ENCODE measurements at regions not wholly inside any gene's neighbourhood (a gene's known extent, or its start where the extent isn't known, plus 50 kb on each side); places are given as distances from the start of the nearest gene placed in this dataset.

DNA sequence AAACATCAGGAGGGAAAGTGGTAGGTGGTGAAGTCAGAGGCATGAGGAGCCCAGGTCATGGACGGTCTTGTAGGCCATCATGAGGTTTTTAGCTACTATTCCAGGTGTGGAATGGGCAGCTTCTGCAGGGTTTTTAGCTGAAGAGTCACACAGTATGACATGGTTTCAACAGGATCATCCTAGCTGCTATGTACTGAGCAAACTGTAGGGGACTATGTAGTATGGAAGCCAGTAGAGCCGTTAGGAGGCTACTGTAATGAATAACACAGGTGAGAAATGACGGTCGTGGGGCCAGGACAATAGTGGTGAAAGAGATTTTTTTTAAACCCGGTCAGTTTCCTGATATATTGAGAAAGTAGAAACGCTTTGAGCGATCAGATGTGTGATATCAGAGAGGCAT lies 167.6 kb upstream of the FN1 start:
- ChIA-PET CTCF (no interaction called here), POLR2A (no interaction called here)
- TF ChIP-seq CTBP1 (IDR thresholded peaks at IDR 0.05; ENCODE audit: borderline replicate concordance) (no peak), TARDBP (IDR thresholded peaks at IDR 0.05) (no peak), NFRKB (IDR thresholded peaks at IDR 0.05) (no peak), ZNF384 (IDR thresholded peaks at IDR 0.05) (no peak), L3MBTL2 (conservative IDR thresholded peaks at IDR 0.05) (no peak)
- DNase-seq (ENCODE audit: extremely low spot score): no peak

DNA sequence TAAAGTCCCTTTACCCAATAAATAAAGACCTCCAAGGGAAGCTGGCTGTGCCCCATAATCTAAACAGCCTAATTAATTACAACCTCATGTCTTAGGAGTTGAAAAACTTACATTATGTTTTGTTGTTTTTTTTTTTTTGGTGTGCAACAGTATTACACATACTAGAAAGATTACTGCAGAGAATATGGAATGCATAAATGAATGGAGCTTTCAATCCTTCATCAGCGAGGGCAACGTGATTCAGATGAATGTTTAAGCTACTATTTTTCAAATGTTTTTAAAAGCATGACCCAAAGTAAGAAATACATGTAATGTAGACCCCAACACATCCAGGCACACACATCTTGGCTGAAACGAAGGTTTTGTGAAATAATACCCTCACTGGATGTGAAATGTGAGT lies 167.1 kb upstream of the FN1 start:
- ChIA-PET POLR2A (no interaction called here), CTCF (no interaction called here)
- TF ChIP-seq L3MBTL2 (conservative IDR thresholded peaks at IDR 0.05): no peak
- TF ChIP-seq LEF1 (IDR thresholded peaks at IDR 0.05; ENCODE audit: borderline replicate concordance): no peak
- no peak for TF ChIP-seq SUZ12 (IDR thresholded peaks at IDR 0.05)
- no peak for TF ChIP-seq HDGF (IDR thresholded peaks at IDR 0.05; ENCODE audit: borderline replicate concordance)
- no peak for TF ChIP-seq FOXM1 (IDR thresholded peaks at IDR 0.05; ENCODE audit: borderline replicate concordance)
- TF ChIP-seq FOXK2 (IDR thresholded peaks at IDR 0.05): no peak
- no peak for TF ChIP-seq ZNF384 (IDR thresholded peaks at IDR 0.05)
- no peak for DNase-seq (ENCODE audit: extremely low spot score)

DNA sequence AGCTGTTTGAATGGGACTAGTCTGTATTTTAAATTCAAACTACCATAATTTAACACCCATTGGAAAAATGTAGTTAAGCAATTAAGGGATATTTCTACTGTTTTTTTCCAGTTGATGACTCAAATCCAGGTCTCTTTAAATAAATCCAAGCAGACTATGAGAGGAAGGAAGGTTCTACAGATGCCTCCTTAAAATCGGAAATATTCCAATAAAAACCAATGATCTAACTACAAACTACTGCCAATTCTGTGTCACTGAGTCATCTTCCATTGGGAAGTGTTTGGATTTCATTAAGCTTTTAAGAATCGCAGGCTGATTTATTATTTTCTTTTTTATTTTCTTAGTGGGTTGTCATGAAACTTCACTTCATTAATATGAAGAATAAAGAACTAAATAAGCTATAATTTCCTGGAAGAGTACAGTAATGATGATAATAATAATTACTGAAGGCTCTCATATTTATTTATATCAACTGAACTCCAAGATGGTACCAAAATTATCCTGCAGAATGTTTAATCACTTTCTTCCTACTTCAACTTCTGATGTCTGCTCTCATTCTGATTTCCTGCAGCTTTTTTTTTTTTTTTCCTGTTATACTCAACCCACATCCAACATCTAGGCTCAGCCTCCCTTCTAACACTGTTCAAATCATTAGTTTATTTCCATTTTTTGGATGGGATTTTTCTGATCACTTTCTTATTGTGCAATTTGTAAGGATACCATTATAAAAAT lies 166.3 kb upstream of the FN1 start:
- TF ChIP-seq ZNF384 (IDR thresholded peaks at IDR 0.05) (no peak), HDGF (IDR thresholded peaks at IDR 0.05; ENCODE audit: borderline replicate concordance) (no peak), SUZ12 (IDR thresholded peaks at IDR 0.05) (no peak), FOXM1 (IDR thresholded peaks at IDR 0.05; ENCODE audit: borderline replicate concordance) (no peak), L3MBTL2 (conservative IDR thresholded peaks at IDR 0.05) (no peak), FOXA1 (IDR thresholded peaks at IDR 0.05) (no peak), BHLHE40 (IDR thresholded peaks at IDR 0.05; ENCODE audit: borderline replicate concordance) (no peak), LEF1 (IDR thresholded peaks at IDR 0.05; ENCODE audit: borderline replicate concordance) (no peak), NFRKB (IDR thresholded peaks at IDR 0.05) (no peak), ELF4 (IDR thresholded peaks at IDR 0.05) (no peak), SP1 (IDR thresholded peaks at IDR 0.05) (no peak), CTBP1 (IDR thresholded peaks at IDR 0.05; ENCODE audit: borderline replicate concordance) (no peak), ARNT (IDR thresholded peaks at IDR 0.05) (no peak), TARDBP (IDR thresholded peaks at IDR 0.05) (no peak), FOXK2 (IDR thresholded peaks at IDR 0.05) (no peak)
- TF ChIP-seq, protein P1, sequence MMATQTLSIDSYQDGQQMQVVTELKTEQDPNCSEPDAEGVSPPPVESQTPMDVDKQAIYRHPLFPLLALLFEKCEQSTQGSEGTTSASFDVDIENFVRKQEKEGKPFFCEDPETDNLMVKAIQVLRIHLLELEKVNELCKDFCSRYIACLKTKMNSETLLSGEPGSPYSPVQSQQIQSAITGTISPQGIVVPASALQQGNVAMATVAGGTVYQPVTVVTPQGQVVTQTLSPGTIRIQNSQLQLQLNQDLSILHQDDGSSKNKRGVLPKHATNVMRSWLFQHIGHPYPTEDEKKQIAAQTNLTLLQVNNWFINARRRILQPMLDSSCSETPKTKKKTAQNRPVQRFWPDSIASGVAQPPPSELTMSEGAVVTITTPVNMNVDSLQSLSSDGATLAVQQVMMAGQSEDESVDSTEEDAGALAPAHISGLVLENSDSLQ (IDR thresholded peaks at IDR 0.05): no peak
- no peak for DNase-seq (ENCODE audit: extremely low spot score)
- POLR2A ChIA-PET: no interaction called here
- CTCF ChIA-PET: no interaction called here

GRCh38 chr2:215601526-215601925 lies 165.7 kb upstream of the FN1 start:
- ChIA-PET POLR2A (no interaction called here), CTCF (no interaction called here)
- DNase-seq (ENCODE audit: extremely low spot score): no peak
- TF ChIP-seq FOXM1 (IDR thresholded peaks at IDR 0.05; ENCODE audit: borderline replicate concordance) (no peak), L3MBTL2 (conservative IDR thresholded peaks at IDR 0.05) (no peak), ELF4 (IDR thresholded peaks at IDR 0.05) (no peak), TARDBP (IDR thresholded peaks at IDR 0.05) (no peak), ZNF384 (IDR thresholded peaks at IDR 0.05) (no peak), HDGF (IDR thresholded peaks at IDR 0.05; ENCODE audit: borderline replicate concordance) (no peak), SUZ12 (IDR thresholded peaks at IDR 0.05) (no peak), NFRKB (IDR thresholded peaks at IDR 0.05) (no peak), FOXA1 (IDR thresholded peaks at IDR 0.05) (no peak), ARNT (IDR thresholded peaks at IDR 0.05) (no peak), FOXK2 (IDR thresholded peaks at IDR 0.05) (no peak), BHLHE40 (IDR thresholded peaks at IDR 0.05; ENCODE audit: borderline replicate concordance) (no peak), LEF1 (IDR thresholded peaks at IDR 0.05; ENCODE audit: borderline replicate concordance) (no peak), SP1 (IDR thresholded peaks at IDR 0.05) (no peak), CTBP1 (IDR thresholded peaks at IDR 0.05; ENCODE audit: borderline replicate concordance) (no peak)

GRCh38 chr2:215598376-215598975 lies 162.6 kb upstream of the FN1 start:
- no peak for DNase-seq (ENCODE audit: extremely low spot score)
- POLR2A ChIA-PET: no interaction called here
- TF ChIP-seq FOXK2 (IDR thresholded peaks at IDR 0.05) (no peak), SUZ12 (IDR thresholded peaks at IDR 0.05) (no peak), TARDBP (IDR thresholded peaks at IDR 0.05) (no peak), FOXA1 (IDR thresholded peaks at IDR 0.05) (no peak)
- CTCF ChIA-PET: no interaction called here

DNA sequence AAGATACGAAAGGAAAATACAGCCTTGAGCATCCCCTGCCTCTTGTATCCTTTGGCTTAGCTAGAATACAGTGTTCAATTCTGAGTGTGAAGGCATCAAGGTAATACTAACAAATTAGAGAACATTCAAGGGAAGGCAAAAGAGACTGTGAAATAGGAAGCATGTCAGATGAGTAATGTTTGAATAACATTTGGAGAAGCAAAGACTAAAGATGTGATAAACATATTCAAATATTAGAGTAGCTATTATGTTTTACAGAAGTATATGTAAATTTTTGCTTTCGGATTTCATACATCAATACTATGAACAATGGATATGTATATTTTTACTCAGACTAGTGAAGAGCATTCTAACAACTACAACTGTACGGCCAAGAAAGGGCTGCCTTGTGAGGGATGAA lies 161.7 kb upstream of the FN1 start:
- no peak for DNase-seq (ENCODE audit: extremely low spot score)
- CTCF ChIA-PET: no interaction called here
- POLR2A ChIA-PET: no interaction called here
- no peak for TF ChIP-seq L3MBTL2 (conservative IDR thresholded peaks at IDR 0.05)

DNA sequence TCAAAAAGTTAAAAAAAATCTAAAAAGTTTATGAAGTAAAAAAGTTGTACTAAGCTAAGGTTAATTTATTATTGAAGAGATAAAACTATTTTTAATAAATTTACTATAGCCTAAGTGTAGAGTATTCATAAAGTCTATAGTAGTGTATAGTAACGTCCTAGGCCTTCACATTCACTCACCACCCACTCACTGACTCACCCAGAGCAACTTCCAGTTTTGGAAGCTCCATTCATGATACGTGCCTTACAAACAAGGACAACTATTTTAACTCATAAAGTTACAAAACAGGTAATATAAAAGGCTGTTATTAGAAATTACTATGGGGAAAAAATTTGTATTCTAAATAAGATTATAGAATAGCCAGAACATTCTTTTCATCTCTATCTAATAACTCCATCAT lies 158.9 kb upstream of the FN1 start:
- ChIA-PET POLR2A (no interaction called here), CTCF (interaction anchor here (0.6 kb wide), 1 partner anchor 167 kb away, joined by 4 read pairs; no protein-coding TSS in a partner anchor)

More for the DNA sequence above, 158.9 kb upstream of the FN1 start:
- no peak for DNase-seq (ENCODE audit: extremely low spot score)
- TF ChIP-seq FOXM1 (IDR thresholded peaks at IDR 0.05; ENCODE audit: borderline replicate concordance): no peak
- TF ChIP-seq, protein P1 (IDR thresholded peaks at IDR 0.05): no peak
- TF ChIP-seq SUZ12 (IDR thresholded peaks at IDR 0.05): no peak
- no peak for TF ChIP-seq ARNT (IDR thresholded peaks at IDR 0.05)
- no peak for TF ChIP-seq SP1 (IDR thresholded peaks at IDR 0.05)
- TF ChIP-seq L3MBTL2 (conservative IDR thresholded peaks at IDR 0.05): no peak

Data from HEK293T (cell line).